A673 (cell line): ENCODE measurements at regions not wholly inside any gene's neighbourhood (a gene's known extent, or its start where the extent isn't known, plus 50 kb on each side); places are given as distances from the start of the nearest gene placed in this dataset.

Experiments
- BruUV-seq: library from RNA; stranded (reverse); fragments of 400-500 nt; replicated peaks from 2 replicates; lab custom pipeline; 2021; lab: Mats Ljungman, UMichigan
- CTCF ChIA-PET: fragments of 300-600 bp; sonication (Branson Sonifier 250); formaldehyde crosslinking; loops from one replicate; lab custom pipeline; 2022; ENCODE audit warnings: antibody characterized with exemption; lab: Charles Lee
- POLR2A ChIA-PET: fragments of 300-600 bp; sonication (Branson Sonifier 250); formaldehyde crosslinking; loops from one replicate; lab custom pipeline; 2022; ENCODE audit warnings: antibody characterized with exemption; ENCODE audit not compliant: low non-redundant PET; lab: Charles Lee
- DNase-seq: peaks from one replicate; pipeline ENCODE4 v3.0.0-alpha.2; 2015; ENCODE audit warnings: low spot score
- H3K27ac ChIP-seq: fragments of 200-600 bp; sonication (generic); 2 replicates; pipeline ENCODE4 v1.5.1; 2016; ENCODE audit warnings: mixed run types, low read depth, mild to moderate bottlenecking, mixed read lengths, antibody characterized with exemption, low read length; ENCODE audit not compliant: poor library complexity, severe bottlenecking
- H3K27me3 ChIP-seq: fragments of 200-600 bp; sonication (generic); replicated peaks from 2 replicates; pipeline ENCODE4 v1.6.1; 2017; ENCODE audit warnings: mixed run types, low read depth, mild to moderate bottlenecking, mixed read lengths, antibody characterized with exemption, low read length; ENCODE audit not compliant: insufficient read depth, poor library complexity
- H3K36me3 ChIP-seq: fragments of 200-600 bp; sonication (generic); 2 replicates; pipeline ENCODE4 v1.6.1; 2016; ENCODE audit warnings: mixed run types, mild to moderate bottlenecking, mixed read lengths, antibody characterized with exemption, low read length; ENCODE audit not compliant: insufficient read depth, poor library complexity, severe bottlenecking
- H3K4me1 ChIP-seq: fragments of 200-600 bp; sonication (generic); 2 replicates; pipeline ENCODE4 v1.6.1; 2017; ENCODE audit warnings: mixed run types, mild to moderate bottlenecking, mixed read lengths, antibody characterized with exemption, low read length; ENCODE audit not compliant: insufficient read depth, poor library complexity, severe bottlenecking
- H3K4me3 ChIP-seq: fragments of 200-600 bp; sonication (generic); 2 replicates; pipeline ENCODE4 v1.5.1; 2016; ENCODE audit warnings: low read depth, mixed run types, mild to moderate bottlenecking, mixed read lengths, low read length; ENCODE audit not compliant: poor library complexity, severe bottlenecking
- H3K9me3 ChIP-seq: fragments of 200-600 bp; sonication (generic); 2 replicates; pipeline ENCODE4 v1.6.1; 2016; ENCODE audit warnings: mixed run types, low read depth, mild to moderate bottlenecking, mixed read lengths, antibody characterized with exemption, low read length; ENCODE audit not compliant: poor library complexity, severe bottlenecking
- CTCF ChIP-seq: fragments of 300-800, 200-600 bp; sonication (generic); conservative IDR thresholded peaks from 2 replicates; pipeline ENCODE4 v1.5.1; 2017; ENCODE audit warnings: low read depth, mild to moderate bottlenecking, antibody characterized with exemption, low read length, moderate library complexity, mixed read lengths
- EZH2 ChIP-seq: fragments of 200-600 bp; sonication (generic); IDR thresholded peaks from 2 replicates; pipeline ENCODE4 v1.6.1; 2017; ENCODE audit warnings: borderline replicate concordance, low read depth, mild to moderate bottlenecking, mixed read lengths, antibody characterized with exemption, low read length; ENCODE audit not compliant: poor library complexity, severe bottlenecking
- intact Hi-C: fragments of 100-400 bp; cut with micrococcal nuclease; formaldehyde crosslinking; loops from one replicate; pipeline ENCODE4 v1.10.0; 2022; ENCODE audit not compliant: unreplicated experiment

GRCh38 chr6:137707590-137708360, 159.3 kb upstream of the TNFAIP3 start:
- Histone ChIP-seq H3K27ac (no peak overlapping the region), H3K4me3 (no peak overlapping the region), H3K4me1 (no peaks in the 10 kb centered on the region), H3K36me3 (no peaks in the 10 kb centered on the region), H3K9me3 (no peaks in the 10 kb centered on the region), H3K27me3 (no peaks in the 10 kb centered on the region)
- DNase-seq: peak; percentile 78
- no TSS peak for BruUV-seq
- TF ChIP-seq CTCF: peak; percentile 79
- TF ChIP-seq EZH2: no peak
- ChIA-PET POLR2A (interaction anchor here (0.6 kb wide), 1 partner anchor 204 kb away, joined by 4 read pairs; no protein-coding TSS in a partner anchor), CTCF (interaction anchor here (0.8 to 1.8 kb wide), 5 partner anchors 159 to 299 kb away, joined by 3 to 7 read pairs (median 4); no protein-coding TSS in a partner anchor)
- intact Hi-C loops: loop anchor here (1.0 to 10.0 kb wide), 6 partner anchors 127 to 400 kb away; partner anchors contain the start of genes PERP and TNFAIP3

- Histone ChIP-seq H3K36me3 (no peaks in the 10 kb centered on the region), H3K27me3 (peaks cover 4% of the 10 kb centered on the region), H3K9me3 (no peaks in the 10 kb centered on the region), H3K4me3 (no peak overlapping the region), H3K4me1 (no peaks in the 10 kb centered on the region), H3K27ac (no peak overlapping the region)
- ChIA-PET CTCF (interaction anchor here (0.8 to 1.8 kb wide), 5 partner anchors 158 to 298 kb away, joined by 3 to 7 read pairs (median 4); no protein-coding TSS in a partner anchor), POLR2A (no interaction called here)
- DNase-seq: no peak
- no TSS peak for BruUV-seq
- intact Hi-C loops: loop anchor here (1.0 to 10.0 kb wide), 6 partner anchors 126 to 399 kb away; partner anchors contain the start of genes PERP and TNFAIP3
- TF ChIP-seq CTCF (no peak), EZH2 (no peak)
Measured at GRCh38 chr6:137708481-137708880, 158.6 kb upstream of the TNFAIP3 start.

- H3K27ac ChIP-seq: no peak overlapping the region
- no peak for TF ChIP-seq EZH2
- DNase-seq: no peak
- ChIA-PET POLR2A (no interaction called here), CTCF (no interaction called here)
- BruUV-seq: no TSS peak
- no peaks in the 10 kb centered on the region for H3K9me3 ChIP-seq
- H3K4me3 ChIP-seq: no peak overlapping the region
- no peaks in the 10 kb centered on the region for H3K36me3 ChIP-seq
- intact Hi-C loops: loop anchor here (5.0 to 10.0 kb wide), 3 partner anchors 143 to 398 kb away; partner anchors contain the start of gene PERP
- H3K27me3 ChIP-seq: peaks cover 8% of the 10 kb centered on the region
- H3K4me1 ChIP-seq: no peaks in the 10 kb centered on the region
Measured at GRCh38 chr6:137709424-137710236, 157.4 kb upstream of the TNFAIP3 start.
